HG03196 (cell line): ENCODE measurements at regions not wholly inside any gene's neighbourhood (a gene's known extent, or its start where the extent isn't known, plus 50 kb on each side); places are given as distances from the start of the nearest gene placed in this dataset.
A peak's percentile ranks its signal among the peaks of the same experiment; 100 is the strongest.
"Not testable (repeated sequence)": the region's sequence is repeated elsewhere in the genome, so short reads cannot be mapped to it uniquely, and the experiment has no call there.

Experiments
- ATAC-seq: cut with Tn5 transposase; IDR thresholded peaks from one replicate; pipeline ENCODE4 v1.9.1; 2021; ENCODE audit not compliant: unreplicated experiment

DNA sequence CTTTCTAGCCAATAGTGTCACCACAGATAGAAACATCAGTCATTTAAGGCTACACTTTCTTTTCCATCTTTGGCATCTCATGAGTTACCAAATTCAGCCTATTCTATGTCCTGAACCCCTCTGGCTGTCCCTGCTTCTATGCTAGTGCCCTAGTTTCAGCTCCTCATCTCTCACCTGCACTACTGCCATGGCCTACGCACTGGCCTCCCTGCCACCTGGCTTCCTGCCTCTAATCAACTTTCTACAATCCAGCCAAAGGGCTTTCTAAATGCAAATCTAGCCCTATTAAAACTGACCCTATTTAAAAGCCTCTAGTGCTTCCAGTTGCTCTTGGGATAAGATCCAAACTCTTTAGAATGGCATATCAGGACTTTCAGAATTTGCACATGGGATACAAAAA, 482.9 kb downstream of the TMEM38B start:
- no peak for ATAC-seq

DNA sequence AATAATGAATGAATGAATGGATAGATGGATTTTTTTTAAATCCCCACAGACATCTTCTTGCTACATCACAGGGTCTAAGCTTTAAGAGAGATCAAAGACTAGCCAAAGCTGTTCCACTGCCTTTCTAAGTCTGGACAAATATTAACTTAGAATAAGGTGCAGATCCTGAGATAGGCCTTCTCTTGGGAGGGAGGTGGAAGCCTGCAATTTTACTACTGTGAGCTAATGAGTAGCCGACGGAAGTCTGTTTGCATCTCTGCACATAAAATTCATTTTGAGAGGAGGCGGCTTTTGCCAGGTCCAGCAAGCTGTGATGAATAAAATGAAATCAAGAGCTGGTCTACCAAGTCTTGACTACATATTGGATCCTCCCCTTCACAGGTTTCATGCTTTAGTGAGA, 484.9 kb downstream of the TMEM38B start:
- no peak for ATAC-seq

DNA sequence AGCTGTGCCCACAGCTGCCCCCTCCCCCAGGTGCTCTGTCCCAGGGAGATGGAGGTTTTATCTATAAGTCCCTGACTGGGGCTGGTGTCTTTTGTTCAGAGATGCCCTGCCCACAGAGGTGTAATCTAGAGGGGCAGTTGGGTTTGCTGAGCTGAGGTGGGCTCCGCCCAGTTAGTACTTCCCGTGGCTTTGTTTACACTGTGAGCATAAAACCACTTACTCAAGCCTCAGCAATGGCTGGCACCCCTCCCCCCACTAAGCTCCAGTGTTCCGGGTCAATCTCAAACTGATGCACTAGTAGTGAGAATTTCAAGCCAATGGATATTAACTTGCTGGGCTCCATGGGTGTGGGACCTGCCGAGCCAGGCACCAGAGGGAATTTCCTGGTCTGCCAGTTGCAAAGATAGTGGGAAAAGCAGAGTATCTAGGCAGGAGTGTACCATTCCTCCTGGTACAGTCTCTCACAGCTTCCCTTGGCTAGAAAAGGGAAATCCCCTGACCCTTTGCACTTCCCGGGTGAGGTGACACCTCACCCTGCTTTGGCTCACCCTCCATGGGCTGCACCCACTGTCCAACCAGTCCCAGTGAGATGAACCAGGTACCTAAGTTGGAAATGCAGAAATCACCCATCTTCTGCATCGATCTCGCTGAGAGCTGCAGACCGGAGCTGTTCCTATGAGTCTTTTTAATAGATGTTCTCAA, 509.6 kb downstream of the TMEM38B start:
- ATAC-seq = not testable (repeated sequence)

DNA sequence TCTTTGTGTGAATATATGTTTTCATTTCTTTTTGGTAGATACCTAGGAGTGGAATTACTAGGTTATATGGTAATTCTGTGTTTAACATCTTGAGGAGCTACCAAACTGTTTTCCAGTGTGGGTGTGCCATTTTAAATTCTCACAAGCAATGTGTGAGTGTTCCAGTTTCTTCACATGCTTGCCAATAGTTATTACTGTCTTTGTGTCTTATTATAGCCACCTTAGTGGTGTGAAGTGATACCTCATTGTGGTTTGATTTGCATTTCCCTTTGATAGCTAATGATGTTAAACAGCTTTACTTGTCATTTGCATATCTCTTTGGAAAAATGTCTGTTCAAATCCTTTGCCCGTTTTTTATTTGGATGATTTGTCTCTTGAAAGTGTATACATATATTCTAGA, 513.0 kb downstream of the TMEM38B start:
- ATAC-seq = no peak

DNA sequence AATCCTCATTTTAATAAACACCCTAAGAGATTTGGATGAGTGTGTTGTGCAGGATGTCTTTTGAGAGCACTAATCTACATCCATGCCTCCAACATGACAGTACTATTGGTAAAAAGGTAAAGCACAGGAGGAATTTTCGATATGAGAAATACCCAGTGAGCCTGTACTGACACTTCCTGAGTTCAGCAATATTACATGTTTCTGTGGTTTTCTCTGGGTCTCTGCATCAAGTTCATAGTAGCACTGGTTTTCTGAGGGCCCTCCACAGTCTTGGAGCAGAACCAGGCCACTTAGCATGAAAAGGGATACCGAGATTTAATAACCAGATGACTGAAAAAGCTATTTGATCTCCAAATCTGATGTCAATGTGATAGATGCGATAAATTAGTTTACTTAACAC, 524.1 kb downstream of the TMEM38B start:
- ATAC-seq = peak; percentile 65

DNA sequence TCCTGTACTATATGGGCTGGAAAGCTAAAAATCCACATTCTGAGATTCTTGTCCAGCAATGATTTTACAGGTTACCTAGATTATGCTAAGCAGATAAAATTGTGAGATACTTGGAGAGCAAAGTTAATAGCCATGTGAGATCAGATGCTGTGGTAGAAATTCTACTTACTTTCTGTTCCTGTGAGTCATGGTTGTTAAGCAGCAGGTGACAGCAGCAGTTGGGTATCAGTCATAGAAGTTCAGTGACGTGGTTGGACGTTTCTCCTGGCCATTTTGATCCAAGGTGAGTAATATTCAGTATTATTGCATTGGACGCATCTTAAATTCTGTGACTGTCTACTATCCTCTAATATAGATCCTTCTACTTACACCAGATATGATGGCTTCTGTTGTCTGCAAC, 524.5 kb downstream of the TMEM38B start:
- peak; percentile 78 for ATAC-seq

DNA sequence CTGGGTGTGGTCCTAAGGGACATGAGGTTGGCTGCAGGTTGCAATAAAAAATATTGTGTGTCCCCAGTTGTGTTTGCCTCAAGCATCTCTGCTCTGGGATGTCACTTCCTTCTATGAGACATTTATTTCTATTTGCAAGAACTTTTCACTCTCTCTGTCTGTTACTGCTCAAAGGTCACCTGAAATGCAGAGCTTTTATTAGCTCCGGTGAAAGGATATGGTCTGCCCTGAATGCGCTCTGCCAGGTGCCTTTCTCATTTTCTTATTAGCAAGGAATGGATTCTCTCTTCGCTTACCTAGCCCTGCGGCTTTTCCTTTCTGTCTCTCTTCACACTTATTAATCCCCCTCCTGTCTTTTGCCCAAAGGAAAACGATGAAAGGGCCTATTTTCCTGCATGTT, 526.1 kb downstream of the TMEM38B start:
- no peak for ATAC-seq

DNA sequence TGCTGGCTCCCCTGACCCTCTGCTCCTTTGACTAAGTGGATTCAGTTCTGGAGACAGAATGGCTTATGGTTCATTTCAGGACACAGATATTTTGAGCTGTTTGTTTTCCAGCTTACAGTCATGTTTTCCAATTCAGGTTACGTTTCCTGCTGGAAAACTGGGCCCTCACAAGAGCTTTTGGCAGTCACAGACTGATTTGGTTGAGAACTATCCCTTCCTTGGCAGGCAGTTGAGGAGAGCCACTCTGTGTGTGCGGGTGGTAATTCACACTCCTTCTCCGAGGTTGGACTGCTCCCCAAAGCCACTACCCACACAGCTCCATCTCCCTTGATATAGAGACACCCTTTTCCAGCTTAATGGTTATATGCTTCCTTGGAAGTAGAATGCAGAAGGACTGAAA, 534.5 kb downstream of the TMEM38B start:
- no peak for ATAC-seq

DNA sequence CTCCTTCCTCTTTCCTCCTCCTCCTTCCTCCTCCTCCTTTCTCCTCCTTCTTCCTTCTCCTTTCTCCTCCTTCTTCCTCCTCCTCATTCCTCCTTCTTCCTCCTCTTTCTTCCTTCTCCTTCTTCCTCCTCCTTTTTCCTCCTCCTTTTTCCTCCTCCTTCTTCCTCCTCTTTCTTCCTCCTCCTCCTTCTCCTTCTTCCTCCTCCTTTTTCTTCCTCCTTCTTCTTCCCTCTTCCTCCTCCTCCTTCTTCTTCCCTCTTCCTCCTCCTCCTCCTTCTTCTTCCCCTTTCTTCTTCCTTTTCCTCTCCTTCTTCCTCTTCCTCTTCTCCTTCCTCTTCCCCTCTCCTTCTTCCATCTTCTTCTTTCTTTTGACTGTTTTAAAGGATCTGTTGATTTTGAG, 538.8 kb downstream of the TMEM38B start:
- ATAC-seq = no peak

DNA sequence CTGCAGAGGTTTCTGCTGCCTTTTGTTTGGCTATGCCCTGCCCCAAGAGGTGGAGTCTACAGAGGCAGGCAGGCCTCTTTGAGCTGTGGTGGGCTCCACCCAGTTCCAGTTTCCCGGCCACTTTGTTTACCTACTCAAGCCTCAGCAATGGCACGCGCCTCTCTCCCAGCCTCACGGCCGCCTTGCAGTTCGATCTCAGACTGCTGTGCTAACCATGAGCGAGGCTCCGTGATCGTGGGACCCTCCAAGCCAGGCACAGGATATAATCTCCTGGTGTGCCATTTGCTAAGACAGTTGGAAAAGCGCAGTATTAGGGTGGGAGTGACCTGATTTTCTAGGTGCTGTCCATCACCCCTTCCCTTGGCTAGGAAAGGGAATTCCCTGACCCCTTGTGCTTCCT, 566.6 kb downstream of the TMEM38B start:
- ATAC-seq = not testable (repeated sequence)

DNA sequence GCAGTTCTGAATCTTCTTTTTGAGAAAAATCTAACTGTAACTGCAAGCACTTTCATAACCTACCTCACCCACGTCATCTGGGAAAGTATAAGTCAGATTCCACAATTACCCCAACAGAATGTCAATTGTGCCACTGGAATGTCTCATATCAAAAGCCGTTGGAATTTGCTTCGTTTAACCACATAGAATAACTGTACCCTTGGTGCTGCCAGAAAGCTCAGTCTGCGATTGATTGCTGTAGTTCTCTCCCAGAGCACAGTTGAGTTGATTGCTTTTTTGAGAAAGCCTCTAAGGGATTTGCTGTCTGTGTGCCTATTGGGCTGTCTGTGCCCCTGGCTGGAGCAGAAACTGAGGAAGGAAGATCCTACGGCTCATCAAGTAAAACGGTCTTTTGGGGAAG, 583.6 kb downstream of the TMEM38B start:
- no peak for ATAC-seq

DNA sequence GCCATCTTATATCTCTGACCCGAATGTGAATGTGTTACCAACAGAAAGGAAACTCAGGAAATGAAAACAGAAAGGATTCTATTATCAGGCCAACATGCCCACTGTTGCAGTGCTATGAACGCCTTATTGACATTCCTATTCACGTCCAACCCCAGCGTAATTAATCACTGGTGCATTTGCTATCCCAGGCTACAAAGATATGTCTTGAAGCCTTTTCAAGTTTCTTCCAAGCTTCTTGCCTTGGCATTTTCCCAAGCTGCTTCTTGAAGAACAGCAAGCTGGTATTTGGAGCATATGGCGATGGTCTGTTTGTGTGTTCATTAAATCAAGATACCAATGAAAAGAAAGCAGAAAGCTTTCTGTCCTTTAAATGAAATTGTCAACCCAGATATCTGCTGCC, 579.2 kb upstream of the ZNF462 start:
- no peak for ATAC-seq

DNA sequence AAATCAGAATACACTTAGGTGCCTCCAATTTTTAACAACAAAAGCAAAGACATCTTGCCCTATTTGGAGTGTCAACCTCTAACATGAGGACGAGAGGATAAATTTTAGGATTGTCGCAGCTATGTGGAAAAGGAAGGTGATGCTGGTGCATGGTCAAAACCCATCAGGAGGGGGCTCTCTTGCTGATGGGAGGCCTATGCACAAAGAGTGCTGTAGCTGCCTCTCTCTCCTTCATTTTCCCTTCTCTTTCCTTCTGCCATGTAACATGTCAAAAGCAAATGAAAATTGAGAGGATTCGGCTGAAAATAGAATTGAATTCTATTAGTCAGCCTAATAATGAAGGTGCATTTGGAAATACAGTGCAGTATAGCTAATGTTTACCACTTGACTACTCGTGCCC, 578.7 kb upstream of the ZNF462 start:
- ATAC-seq = no peak

DNA sequence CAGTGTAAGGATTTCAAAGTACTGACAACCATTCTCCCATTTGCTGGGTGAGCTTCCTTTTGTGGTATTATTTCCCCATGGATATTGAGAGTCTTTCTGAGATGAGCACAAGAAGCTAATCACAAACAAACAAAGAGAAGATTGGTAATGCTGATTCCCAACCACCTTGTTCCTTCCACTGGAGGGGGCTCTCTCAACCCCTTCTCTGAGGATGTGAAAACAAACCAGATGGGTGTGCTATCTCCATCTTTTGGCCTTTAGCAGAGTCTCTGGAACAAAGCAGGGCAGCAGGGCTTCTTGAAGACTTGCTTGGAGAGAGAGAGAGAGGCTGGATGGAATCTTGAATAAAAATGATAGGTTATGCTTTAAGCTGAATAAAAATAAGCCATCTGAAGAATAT, 576.7 kb upstream of the ZNF462 start:
- ATAC-seq = no peak

DNA sequence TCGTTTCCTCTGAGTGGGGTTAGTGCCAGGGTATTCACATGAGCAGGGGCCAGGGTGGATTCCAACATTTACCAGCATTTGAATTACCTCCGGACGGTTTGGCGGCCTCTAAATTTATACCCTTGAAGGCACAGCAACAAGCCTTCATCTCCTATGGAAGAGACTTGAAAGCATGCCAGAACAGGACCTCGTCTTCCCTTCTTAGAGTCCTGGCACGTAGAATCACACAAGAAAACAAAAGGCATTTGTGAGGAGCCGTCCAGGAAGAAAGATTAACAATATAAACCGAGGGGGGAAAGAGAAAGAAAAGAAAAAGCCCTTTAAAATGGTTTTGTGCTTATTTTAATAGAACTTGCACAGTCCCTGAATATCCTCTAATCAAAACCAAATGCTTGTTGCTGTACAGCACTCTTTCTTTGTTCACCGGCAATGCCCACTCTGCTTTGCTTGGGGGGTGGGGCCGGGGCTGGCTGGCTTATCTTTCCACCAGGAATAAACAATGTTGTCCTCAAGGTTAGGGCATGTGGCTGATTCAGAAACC, 575.8 kb upstream of the ZNF462 start:
- ATAC-seq = no peak

DNA sequence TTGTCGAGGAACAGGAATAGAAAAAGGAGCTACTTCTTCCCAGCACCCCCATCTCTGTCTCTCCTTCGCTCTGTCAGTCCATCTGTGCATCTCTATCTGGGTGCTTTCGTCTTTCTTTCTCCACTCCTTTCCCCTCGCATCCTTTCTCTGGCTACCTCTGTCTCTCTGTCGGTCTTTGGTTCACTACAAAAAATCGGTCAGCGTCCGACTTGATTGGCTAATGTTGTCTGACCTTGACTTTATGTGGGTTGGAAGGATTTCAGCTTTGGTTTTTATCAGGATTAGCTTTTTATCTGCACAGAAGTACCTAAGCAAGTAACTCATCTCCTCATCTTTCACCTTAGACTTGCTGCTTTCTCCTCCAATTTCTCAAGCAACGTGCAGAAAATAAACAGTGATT, 575.2 kb upstream of the ZNF462 start:
- no peak for ATAC-seq

DNA sequence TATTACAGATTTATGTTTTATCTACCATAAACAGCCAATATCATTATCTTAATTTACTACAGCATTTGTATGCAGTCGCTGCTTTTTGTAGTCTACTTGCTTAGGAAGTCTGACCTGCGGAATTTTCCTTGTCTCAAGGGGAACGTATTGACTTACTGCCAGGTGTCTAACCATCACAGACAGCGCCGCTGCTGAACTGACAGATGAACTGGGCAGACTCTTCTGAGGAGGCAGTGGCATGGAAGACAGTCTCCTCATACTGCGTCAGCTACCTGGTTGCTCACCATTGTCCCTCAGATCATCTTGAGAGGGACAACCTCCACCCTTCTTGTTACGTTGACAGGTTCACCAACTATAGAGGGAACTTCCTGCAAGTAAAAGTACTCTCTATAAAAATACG, 574.3 kb upstream of the ZNF462 start:
- ATAC-seq = no peak

DNA sequence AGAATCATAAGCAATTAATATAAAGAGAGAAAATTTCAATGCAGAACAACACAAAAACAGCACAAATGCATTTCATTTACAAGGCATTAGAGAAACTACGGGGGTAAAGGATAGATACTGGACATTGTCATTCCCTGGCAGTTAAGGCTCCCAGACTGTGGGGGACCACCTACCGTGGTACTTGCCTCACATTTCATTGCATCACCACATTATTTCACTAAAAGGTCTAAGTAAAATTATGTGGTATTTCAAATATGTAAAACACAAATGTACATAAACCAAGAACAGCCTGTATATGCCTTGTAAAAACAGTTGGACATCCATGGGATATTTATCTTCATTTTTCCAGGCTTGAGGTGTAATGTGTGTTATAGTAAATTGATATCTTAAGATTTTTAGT, 571.2 kb upstream of the ZNF462 start:
- no peak for ATAC-seq

DNA sequence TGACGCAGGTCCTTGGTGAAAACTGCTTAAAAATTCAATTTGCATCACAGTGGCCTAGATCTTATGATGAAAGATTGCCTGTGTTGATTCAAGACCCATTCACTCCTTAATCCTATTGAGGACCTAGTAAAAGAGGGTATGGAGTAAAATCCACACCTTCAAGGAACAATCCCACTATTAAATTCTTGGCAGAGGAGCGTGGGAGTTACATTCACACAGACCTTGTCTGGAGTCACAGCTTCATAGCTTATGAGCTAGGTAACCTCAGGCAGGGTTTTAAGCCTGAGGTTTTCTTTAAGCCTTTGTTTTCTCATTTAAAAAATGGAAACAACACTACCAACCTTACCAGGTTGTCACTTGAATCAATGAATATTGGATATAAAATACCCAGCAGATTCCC, 566.5 kb upstream of the ZNF462 start:
- no peak for ATAC-seq

DNA sequence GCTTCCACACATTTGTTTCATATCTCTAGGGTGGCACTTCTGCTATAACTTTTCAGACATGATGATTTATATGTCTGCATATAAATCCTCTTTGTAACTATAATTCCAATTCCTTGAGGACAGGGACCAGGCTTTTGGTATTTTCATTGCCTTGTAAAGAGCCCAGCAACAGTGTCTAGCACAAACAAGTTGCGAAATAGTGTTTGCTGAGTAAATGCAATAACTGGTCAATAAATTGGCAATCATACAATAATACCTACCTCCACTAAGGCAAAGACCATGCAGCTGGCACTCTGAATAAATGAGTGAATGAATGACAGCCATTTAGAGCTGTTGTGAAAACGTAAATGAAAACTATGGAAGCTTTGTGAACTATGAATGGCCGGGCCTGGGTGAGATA, 564.0 kb upstream of the ZNF462 start:
- ATAC-seq = no peak

DNA sequence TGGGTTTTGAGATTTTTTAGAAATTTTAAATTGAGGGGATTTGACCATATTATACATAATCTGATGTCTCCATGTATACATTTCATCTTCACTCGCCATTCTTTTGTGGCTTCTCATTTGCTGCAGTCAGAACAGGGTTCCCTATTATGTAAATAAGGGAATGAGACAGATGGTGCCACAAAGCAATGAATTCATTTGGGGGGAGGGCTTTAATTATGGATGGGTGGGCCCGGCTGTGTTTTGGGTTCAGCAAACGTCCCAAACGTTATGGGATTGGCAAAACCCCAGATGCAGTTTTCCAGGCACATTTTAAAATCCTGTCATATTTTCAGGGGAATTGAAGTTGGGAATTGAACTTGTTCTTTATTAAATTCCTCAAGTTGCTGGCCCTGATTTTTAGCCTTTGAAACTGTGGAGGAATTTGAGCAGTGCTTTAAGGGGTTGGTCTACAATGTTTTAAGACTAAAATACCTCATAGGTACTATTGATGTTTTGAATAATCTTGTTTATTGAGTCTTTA, 558.5 kb upstream of the ZNF462 start:
- ATAC-seq = no peak

DNA sequence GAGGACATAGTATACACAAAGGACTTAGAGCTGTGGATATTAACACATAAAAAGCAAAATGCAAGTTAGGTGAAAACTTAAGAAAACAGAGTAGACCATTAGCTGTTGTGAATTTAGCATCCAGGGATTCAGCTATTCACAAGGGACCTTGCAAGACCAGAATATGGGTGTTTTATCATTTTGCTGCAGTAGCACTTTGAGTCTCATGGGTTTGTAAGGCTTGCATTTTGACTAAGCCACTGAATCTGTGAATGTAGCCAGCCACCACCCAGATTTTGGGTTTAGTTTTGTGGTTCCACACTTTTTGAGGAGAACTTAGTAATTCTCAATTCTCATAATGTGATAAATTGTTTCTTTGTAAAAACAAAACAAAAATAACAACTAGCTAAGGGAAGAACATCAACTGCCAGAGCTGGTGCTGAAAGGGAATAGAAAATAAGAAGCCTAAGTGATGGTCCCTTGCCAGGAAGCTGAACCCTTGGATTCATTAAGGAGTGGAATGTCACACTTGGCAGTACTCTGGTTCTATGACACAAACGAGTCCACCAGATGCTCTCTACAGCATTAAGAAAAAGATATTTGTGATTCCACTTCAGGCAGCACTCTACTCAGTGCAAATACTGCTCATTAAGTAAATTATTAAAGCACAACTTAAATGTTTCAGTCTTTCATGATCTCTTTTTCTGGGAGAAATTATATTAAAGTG, 557.4 kb upstream of the ZNF462 start:
- no peak for ATAC-seq
